CD4-positive, alpha-beta T cell treated with Interleukin-15 for 1 hour (primary cell): ENCODE measurements at regions not wholly inside any gene's neighbourhood (a gene's known extent, or its start where the extent isn't known, plus 50 kb on each side); places are given as distances from the start of the nearest gene placed in this dataset.
"Not testable (repeated sequence)": the region's sequence is repeated elsewhere in the genome, so short reads cannot be mapped to it uniquely, and the experiment has no call there.

Experiments used
- DNase-seq: peaks from one replicate; pipeline ENCODE4 v3.0.0-alpha.2; 2020

GRCh38 chrX:104513162-104513561 lies 52.8 kb upstream of the IL1RAPL2 start:
- no peak for DNase-seq

- no peak for DNase-seq
Observed at GRCh38 chrX:104510801-104511200, 55.2 kb upstream of the IL1RAPL2 start.

GRCh38 chrX:104502460-104502859 lies 63.5 kb upstream of the IL1RAPL2 start:
- no peak for DNase-seq

GRCh38 chrX:104488811-104489210 lies 77.2 kb upstream of the IL1RAPL2 start:
- no peak for DNase-seq

GRCh38 chrX:104486691-104487090 lies 79.3 kb upstream of the IL1RAPL2 start:
- no peak for DNase-seq

GRCh38 chrX:104482757-104483156 lies 83.2 kb upstream of the IL1RAPL2 start:
- DNase-seq, result no peak

GRCh38 chrX:104469771-104470170 lies 96.2 kb upstream of the IL1RAPL2 start:
- no peak for DNase-seq

- DNase-seq, result no peak
Observed at GRCh38 chrX:104459796-104460195, 106.2 kb upstream of the IL1RAPL2 start.

GRCh38 chrX:104457130-104457529 lies 108.9 kb upstream of the IL1RAPL2 start:
- not testable (repeated sequence) for DNase-seq

GRCh38 chrX:104450316-104450715 lies 115.7 kb upstream of the IL1RAPL2 start:
- DNase-seq, result no peak

GRCh38 chrX:104445591-104445990 lies 120.4 kb upstream of the IL1RAPL2 start:
- no peak for DNase-seq

GRCh38 chrX:104435249-104435648 lies 130.8 kb upstream of the IL1RAPL2 start:
- DNase-seq, result no peak

- no peak for DNase-seq
Observed at GRCh38 chrX:104432321-104432720, 133.7 kb upstream of the IL1RAPL2 start.

GRCh38 chrX:104430742-104431119 lies 135.3 kb upstream of the IL1RAPL2 start:
- no peak for DNase-seq

GRCh38 chrX:104430072-104430741 lies 135.8 kb upstream of the IL1RAPL2 start:
- DNase-seq, result no peak

- no peak for DNase-seq
Observed at GRCh38 chrX:104428231-104428630, 137.8 kb upstream of the IL1RAPL2 start.

GRCh38 chrX:104427693-104428092 lies 138.3 kb upstream of the IL1RAPL2 start:
- no peak for DNase-seq

GRCh38 chrX:104427073-104427472 lies 138.9 kb upstream of the IL1RAPL2 start:
- no peak for DNase-seq

GRCh38 chrX:104420907-104421306 lies 145.1 kb upstream of the IL1RAPL2 start:
- no peak for DNase-seq

- DNase-seq, result no peak
Observed at GRCh38 chrX:104419926-104420325, 146.1 kb upstream of the IL1RAPL2 start.

GRCh38 chrX:104419211-104419610 lies 146.8 kb upstream of the IL1RAPL2 start:
- no peak for DNase-seq

- no peak for DNase-seq
Observed at GRCh38 chrX:104411800-104412199, 154.2 kb upstream of the IL1RAPL2 start.

GRCh38 chrX:104400387-104400786 lies 145.7 kb upstream of the ESX1 start:
- DNase-seq, result no peak

GRCh38 chrX:104392350-104392749 lies 137.6 kb upstream of the ESX1 start:
- no peak for DNase-seq

- no peak for DNase-seq
Observed at GRCh38 chrX:104391906-104392305, 137.2 kb upstream of the ESX1 start.
